ENCODE measurements at regions not wholly inside any gene's neighbourhood (a gene's known extent, or its start where the extent isn't known, plus 50 kb on each side); places are given as distances from the start of the nearest gene placed in this dataset.

DNA sequence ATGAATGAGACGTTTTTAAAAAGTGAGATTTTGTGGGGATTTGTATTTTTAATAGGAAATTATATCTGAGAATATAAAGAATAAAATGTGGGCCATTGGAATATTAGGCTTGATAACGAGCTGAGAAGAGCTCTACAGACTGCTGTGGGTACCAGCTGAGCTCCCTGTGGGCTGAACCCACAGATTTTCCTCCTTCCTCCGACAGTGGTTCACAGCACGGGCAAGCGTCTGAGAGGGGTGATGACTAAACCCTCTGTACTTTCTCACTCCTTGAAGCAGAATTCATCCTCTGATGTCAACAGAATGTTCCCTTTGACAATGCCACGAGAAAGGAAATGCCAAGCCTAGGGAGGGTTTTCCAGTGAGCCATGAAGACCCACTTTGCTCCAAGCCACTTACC, 102.7 kb upstream of the AJAP1 start:
- Mint-ChIP-seq H3K27ac (no peak overlapping the region), H3K4me1 (ENCODE audit: low read depth) (no peaks in the 10 kb centered on the region), H3K9me3 (peaks cover 6% of the 10 kb centered on the region), H3K4me3 (no peak overlapping the region), H3K36me3 (ENCODE audit: low read depth) (no peaks in the 10 kb centered on the region), H3K27me3 (peaks cover 12% of the 10 kb centered on the region)

GRCh38 chr1:4553761-4554160, 100.6 kb upstream of the AJAP1 start:
- Mint-ChIP-seq H3K9me3 (peaks cover 6% of the 10 kb centered on the region), H3K27me3 (peaks cover 12% of the 10 kb centered on the region), H3K36me3 (ENCODE audit: low read depth) (no peaks in the 10 kb centered on the region), H3K27ac (no peak overlapping the region), H3K4me3 (no peak overlapping the region), H3K4me1 (ENCODE audit: low read depth) (no peaks in the 10 kb centered on the region)

- H3K36me3 Mint-ChIP-seq (ENCODE audit: low read depth), result no peaks in the 10 kb centered on the region
- peaks cover 6% of the 10 kb centered on the region for H3K9me3 Mint-ChIP-seq
- H3K27ac Mint-ChIP-seq, result no peak overlapping the region
- no peak overlapping the region for H3K4me3 Mint-ChIP-seq
- H3K27me3 Mint-ChIP-seq, result peaks cover 12% of the 10 kb centered on the region
- H3K4me1 Mint-ChIP-seq (ENCODE audit: low read depth), result no peaks in the 10 kb centered on the region
Measured at GRCh38 chr1:4554271-4554865, 100.0 kb upstream of the AJAP1 start.

GRCh38 chr1:4557949-4558348, 96.5 kb upstream of the AJAP1 start:
- H3K27me3 Mint-ChIP-seq, result peaks cover 11% of the 10 kb centered on the region
- H3K36me3 Mint-ChIP-seq (ENCODE audit: low read depth), result no peaks in the 10 kb centered on the region
- no peaks in the 10 kb centered on the region for H3K9me3 Mint-ChIP-seq
- H3K27ac Mint-ChIP-seq, result no peak overlapping the region
- no peaks in the 10 kb centered on the region for H3K4me1 Mint-ChIP-seq (ENCODE audit: low read depth)
- no peak overlapping the region for H3K4me3 Mint-ChIP-seq

- Mint-ChIP-seq H3K36me3 (ENCODE audit: low read depth) (no peaks in the 10 kb centered on the region), H3K9me3 (no peaks in the 10 kb centered on the region), H3K27me3 (peaks cover 8% of the 10 kb centered on the region), H3K4me3 (no peak overlapping the region), H3K27ac (no peak overlapping the region), H3K4me1 (ENCODE audit: low read depth) (no peaks in the 10 kb centered on the region)
Measured at GRCh38 chr1:4561205-4561604, 93.2 kb upstream of the AJAP1 start.

GRCh38 chr1:4562321-4562720, 92.1 kb upstream of the AJAP1 start:
- Mint-ChIP-seq H3K27ac (no peak overlapping the region), H3K4me1 (ENCODE audit: low read depth) (no peaks in the 10 kb centered on the region), H3K9me3 (no peaks in the 10 kb centered on the region), H3K36me3 (ENCODE audit: low read depth) (no peaks in the 10 kb centered on the region), H3K4me3 (no peak overlapping the region), H3K27me3 (peaks cover 14% of the 10 kb centered on the region)

DNA sequence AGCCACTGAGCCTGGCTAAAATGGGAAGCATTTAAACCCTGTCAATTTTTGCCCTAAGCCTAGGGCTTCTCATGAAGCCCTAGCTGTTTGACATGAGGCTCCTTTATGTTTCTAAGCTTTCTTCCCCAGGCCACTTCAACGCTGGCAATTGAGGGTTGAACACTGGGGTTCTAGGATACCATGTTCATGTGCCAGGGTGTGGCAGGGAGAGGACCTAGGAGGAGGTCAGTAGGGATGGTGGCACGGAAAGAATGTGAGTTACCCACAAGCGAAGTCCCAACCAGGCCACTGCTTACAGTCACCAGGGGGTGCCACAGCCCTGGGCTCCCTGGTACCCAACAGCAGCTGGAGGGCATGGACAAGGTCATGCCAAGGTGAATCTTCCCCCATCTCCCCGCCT, 90.8 kb upstream of the AJAP1 start:
- Mint-ChIP-seq H3K27ac (no peak overlapping the region), H3K4me1 (ENCODE audit: low read depth) (no peaks in the 10 kb centered on the region), H3K27me3 (peaks cover 19% of the 10 kb centered on the region), H3K4me3 (no peak overlapping the region), H3K9me3 (no peaks in the 10 kb centered on the region), H3K36me3 (ENCODE audit: low read depth) (no peaks in the 10 kb centered on the region)

- H3K36me3 Mint-ChIP-seq (ENCODE audit: low read depth), result no peaks in the 10 kb centered on the region
- H3K27ac Mint-ChIP-seq, result no peak overlapping the region
- H3K9me3 Mint-ChIP-seq, result no peaks in the 10 kb centered on the region
- peaks cover 19% of the 10 kb centered on the region for H3K27me3 Mint-ChIP-seq
- no peak overlapping the region for H3K4me3 Mint-ChIP-seq
- no peaks in the 10 kb centered on the region for H3K4me1 Mint-ChIP-seq (ENCODE audit: low read depth)
Measured at GRCh38 chr1:4564051-4564450, 90.4 kb upstream of the AJAP1 start.

GRCh38 chr1:4565166-4565565, 89.2 kb upstream of the AJAP1 start:
- no peaks in the 10 kb centered on the region for H3K9me3 Mint-ChIP-seq

GRCh38 chr1:4565801-4566449, 88.5 kb upstream of the AJAP1 start:
- no peaks in the 10 kb centered on the region for H3K36me3 Mint-ChIP-seq (ENCODE audit: low read depth)
- no peaks in the 10 kb centered on the region for H3K4me1 Mint-ChIP-seq (ENCODE audit: low read depth)
- no peak overlapping the region for H3K4me3 Mint-ChIP-seq
- H3K27ac Mint-ChIP-seq, result no peak overlapping the region
- H3K9me3 Mint-ChIP-seq, result no peaks in the 10 kb centered on the region
- peaks cover 16% of the 10 kb centered on the region for H3K27me3 Mint-ChIP-seq

More at GRCh38 chr1:4565166-4565565, 89.2 kb upstream of the AJAP1 start:
- Mint-ChIP-seq H3K27me3 (peaks cover 16% of the 10 kb centered on the region), H3K4me1 (ENCODE audit: low read depth) (no peaks in the 10 kb centered on the region), H3K36me3 (ENCODE audit: low read depth) (no peaks in the 10 kb centered on the region), H3K27ac (no peak overlapping the region), H3K4me3 (no peak overlapping the region)

DNA sequence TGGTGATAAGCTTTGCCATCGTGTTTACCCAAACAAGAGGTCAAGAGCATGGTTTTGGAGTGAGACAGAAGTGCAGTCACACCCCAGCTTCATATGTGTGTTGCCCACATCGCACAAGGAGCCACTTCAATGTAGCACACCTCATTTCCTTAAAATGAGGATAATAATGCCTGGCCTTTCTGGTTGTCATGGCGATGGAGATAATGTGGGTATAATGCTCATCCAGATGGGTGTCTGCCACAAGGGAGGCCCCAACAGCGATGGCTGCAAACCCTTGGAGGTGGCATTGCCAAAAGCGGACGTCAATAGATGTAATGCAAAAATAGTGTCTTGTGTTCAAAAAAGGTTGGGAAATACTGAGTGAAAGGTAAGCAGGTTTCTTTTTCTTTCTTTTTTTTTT, 83.1 kb upstream of the AJAP1 start:
- peaks cover 24% of the 10 kb centered on the region for H3K27me3 Mint-ChIP-seq
- no peak overlapping the region for H3K27ac Mint-ChIP-seq
- no peak overlapping the region for H3K4me3 Mint-ChIP-seq
- no peaks in the 10 kb centered on the region for H3K9me3 Mint-ChIP-seq
- no peaks in the 10 kb centered on the region for H3K36me3 Mint-ChIP-seq (ENCODE audit: low read depth)
- no peaks in the 10 kb centered on the region for H3K4me1 Mint-ChIP-seq (ENCODE audit: low read depth)

DNA sequence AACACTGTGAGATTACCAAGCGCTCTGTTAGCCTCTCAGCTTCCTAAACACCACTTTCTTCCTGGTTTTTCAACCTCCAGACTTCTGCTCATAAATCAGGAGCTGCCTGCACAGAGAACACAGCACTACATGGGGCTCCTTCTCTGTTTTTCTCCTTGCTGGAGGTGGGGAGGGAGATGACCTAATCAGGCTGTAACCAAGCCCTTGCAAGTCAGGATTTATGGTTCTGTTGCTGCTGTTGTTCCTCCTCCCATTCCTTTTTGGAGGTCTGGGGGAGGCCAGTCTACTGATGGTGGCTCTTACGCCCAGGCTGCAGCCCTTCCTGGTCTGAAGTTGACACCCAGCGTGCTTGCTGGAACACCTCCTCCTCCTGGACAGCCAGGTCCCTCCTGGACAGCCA, 80.9 kb upstream of the AJAP1 start:
- H3K9me3 Mint-ChIP-seq, result no peaks in the 10 kb centered on the region
- no peak overlapping the region for H3K27ac Mint-ChIP-seq
- no peak overlapping the region for H3K4me3 Mint-ChIP-seq
- no peaks in the 10 kb centered on the region for H3K36me3 Mint-ChIP-seq (ENCODE audit: low read depth)
- no peaks in the 10 kb centered on the region for H3K4me1 Mint-ChIP-seq (ENCODE audit: low read depth)
- H3K27me3 Mint-ChIP-seq, result peaks cover 13% of the 10 kb centered on the region

DNA sequence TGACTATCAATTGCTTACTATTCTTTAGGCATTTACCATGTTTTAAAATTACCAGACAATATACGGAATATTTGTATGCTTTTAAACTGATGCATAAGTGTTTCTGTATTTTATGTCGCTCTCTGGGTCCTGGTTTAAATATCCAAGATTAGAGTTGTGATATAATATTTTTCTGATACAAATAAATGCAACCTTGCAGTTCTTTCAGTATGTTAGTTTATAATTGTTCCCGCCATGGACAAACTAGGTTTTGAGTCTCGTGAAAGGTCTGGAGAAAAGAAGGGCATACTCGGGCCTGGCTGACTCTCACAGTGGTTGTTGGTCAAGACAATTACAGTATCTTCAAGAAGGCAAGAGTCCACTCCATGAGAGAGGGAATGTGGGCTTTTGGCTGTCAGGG, 72.6 kb upstream of the AJAP1 start:
- peaks cover 60% of the 10 kb centered on the region for H3K27me3 Mint-ChIP-seq
- no peaks in the 10 kb centered on the region for H3K9me3 Mint-ChIP-seq
- no peaks in the 10 kb centered on the region for H3K4me1 Mint-ChIP-seq (ENCODE audit: low read depth)

GRCh38 chr1:4584449-4584848, 70.0 kb upstream of the AJAP1 start:
- H3K27me3 Mint-ChIP-seq, result peaks cover 68% of the 10 kb centered on the region
- H3K4me3 Mint-ChIP-seq, result no peak overlapping the region
- no peak overlapping the region for H3K27ac Mint-ChIP-seq
- H3K4me1 Mint-ChIP-seq (ENCODE audit: low read depth), result no peaks in the 10 kb centered on the region
- no peaks in the 10 kb centered on the region for H3K9me3 Mint-ChIP-seq
- no peaks in the 10 kb centered on the region for H3K36me3 Mint-ChIP-seq (ENCODE audit: low read depth)

More for the DNA sequence above, 72.6 kb upstream of the AJAP1 start:
- H3K4me3 Mint-ChIP-seq, result no peak overlapping the region
- H3K36me3 Mint-ChIP-seq (ENCODE audit: low read depth), result no peaks in the 10 kb centered on the region
- no peak overlapping the region for H3K27ac Mint-ChIP-seq

- no peaks in the 10 kb centered on the region for H3K36me3 Mint-ChIP-seq (ENCODE audit: low read depth)
- H3K9me3 Mint-ChIP-seq, result no peaks in the 10 kb centered on the region
- no peak overlapping the region for H3K4me3 Mint-ChIP-seq
- H3K27ac Mint-ChIP-seq, result no peak overlapping the region
- peaks cover 61% of the 10 kb centered on the region for H3K27me3 Mint-ChIP-seq
- H3K4me1 Mint-ChIP-seq (ENCODE audit: low read depth), result no peaks in the 10 kb centered on the region
Measured at GRCh38 chr1:4585216-4585615, 69.2 kb upstream of the AJAP1 start.

- H3K9me3 Mint-ChIP-seq, result no peaks in the 10 kb centered on the region
- no peaks in the 10 kb centered on the region for H3K4me1 Mint-ChIP-seq (ENCODE audit: low read depth)
- H3K27me3 Mint-ChIP-seq, result peaks cover 56% of the 10 kb centered on the region
- H3K4me3 Mint-ChIP-seq, result no peak overlapping the region
- H3K36me3 Mint-ChIP-seq (ENCODE audit: low read depth), result no peaks in the 10 kb centered on the region
- H3K27ac Mint-ChIP-seq, result no peak overlapping the region
Measured at GRCh38 chr1:4585705-4586104, 68.7 kb upstream of the AJAP1 start.
